ENCODE measurements at regions not wholly inside any gene's neighbourhood (a gene's known extent, or its start where the extent isn't known, plus 50 kb on each side); places are given as distances from the start of the nearest gene placed in this dataset.

DNA sequence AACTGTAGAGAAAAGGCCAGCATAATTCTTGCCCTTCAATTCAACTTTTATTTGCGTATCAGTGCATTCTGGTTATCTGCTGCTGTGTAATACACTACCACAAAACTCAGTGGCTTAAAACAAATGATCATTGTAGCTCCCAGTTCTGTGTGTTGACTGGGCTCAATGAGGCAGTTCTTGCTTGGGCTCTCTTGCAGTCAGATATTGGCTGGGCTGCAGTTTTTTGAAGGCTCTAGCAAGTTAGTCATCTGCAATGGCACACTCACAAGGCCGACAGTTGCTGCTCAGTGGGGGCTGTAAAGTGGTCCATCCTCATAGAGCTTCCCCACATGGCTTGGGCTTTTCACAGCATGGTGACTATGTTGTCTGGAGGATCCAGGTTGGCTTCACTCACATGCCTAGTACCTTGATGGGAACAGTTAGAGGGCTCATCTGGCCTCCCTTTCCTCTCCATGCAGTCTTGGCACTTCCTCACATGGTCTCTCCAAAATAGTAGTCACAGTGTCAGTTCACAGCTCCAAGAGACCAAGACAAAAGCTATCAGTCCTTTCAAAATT lies 110.6 kb upstream of the TNP1 start:
- ATAC-seq (ENCODE audit: low read depth), result no peak
- no peak overlapping the region for H3K27ac Mint-ChIP-seq
- no peaks in the 10 kb centered on the region for H3K4me1 Mint-ChIP-seq
- H3K9me3 Mint-ChIP-seq, result no peaks in the 10 kb centered on the region
- ChIA-PET POLR2A (no interaction called here), CTCF (no interaction called here)
- H3K27me3 Mint-ChIP-seq, result peaks cover 7% of the 10 kb centered on the region
- no peak overlapping the region for H3K4me3 Mint-ChIP-seq
- no peak for DNase-seq
- no peaks in the 10 kb centered on the region for H3K36me3 Mint-ChIP-seq (ENCODE audit: low read depth)
- TF ChIP-seq, protein P1, sequence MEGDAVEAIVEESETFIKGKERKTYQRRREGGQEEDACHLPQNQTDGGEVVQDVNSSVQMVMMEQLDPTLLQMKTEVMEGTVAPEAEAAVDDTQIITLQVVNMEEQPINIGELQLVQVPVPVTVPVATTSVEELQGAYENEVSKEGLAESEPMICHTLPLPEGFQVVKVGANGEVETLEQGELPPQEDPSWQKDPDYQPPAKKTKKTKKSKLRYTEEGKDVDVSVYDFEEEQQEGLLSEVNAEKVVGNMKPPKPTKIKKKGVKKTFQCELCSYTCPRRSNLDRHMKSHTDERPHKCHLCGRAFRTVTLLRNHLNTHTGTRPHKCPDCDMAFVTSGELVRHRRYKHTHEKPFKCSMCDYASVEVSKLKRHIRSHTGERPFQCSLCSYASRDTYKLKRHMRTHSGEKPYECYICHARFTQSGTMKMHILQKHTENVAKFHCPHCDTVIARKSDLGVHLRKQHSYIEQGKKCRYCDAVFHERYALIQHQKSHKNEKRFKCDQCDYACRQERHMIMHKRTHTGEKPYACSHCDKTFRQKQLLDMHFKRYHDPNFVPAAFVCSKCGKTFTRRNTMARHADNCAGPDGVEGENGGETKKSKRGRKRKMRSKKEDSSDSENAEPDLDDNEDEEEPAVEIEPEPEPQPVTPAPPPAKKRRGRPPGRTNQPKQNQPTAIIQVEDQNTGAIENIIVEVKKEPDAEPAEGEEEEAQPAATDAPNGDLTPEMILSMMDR (IDR thresholded peaks at IDR 0.05), result no peak
- intact Hi-C loops (cut with micrococcal nuclease), result no loop called here

DNA sequence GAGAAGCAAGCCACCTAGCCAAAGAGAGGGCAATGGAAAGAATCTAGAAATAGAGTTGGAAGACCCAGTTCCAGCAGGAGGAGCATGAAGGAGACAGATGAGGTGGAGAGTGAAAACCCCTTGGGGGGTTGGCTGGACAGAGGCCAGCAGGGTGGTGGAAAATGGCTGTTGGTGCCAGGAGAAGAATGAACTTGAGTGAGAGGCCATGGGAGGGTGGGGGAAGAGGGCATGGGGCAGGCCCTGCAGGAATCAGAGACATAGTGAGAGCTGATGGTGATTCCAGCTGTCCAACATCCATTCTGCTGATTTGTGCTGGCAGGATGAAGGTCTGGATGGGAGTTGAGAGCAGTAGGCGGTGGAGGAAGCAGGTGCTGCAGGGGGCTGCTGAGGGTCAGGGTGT lies 108.0 kb upstream of the TNP1 start:
- ATAC-seq (ENCODE audit: low read depth) (no peak), DNase-seq (no peak)
- peaks cover 7% of the 10 kb centered on the region for H3K27me3 Mint-ChIP-seq
- intact Hi-C loops (cut with micrococcal nuclease), result no loop called here
- no peak overlapping the region for H3K27ac Mint-ChIP-seq
- TF ChIP-seq, protein P1 (IDR thresholded peaks at IDR 0.05), result no peak
- no peaks in the 10 kb centered on the region for H3K9me3 Mint-ChIP-seq
- no peak overlapping the region for H3K4me3 Mint-ChIP-seq
- no peaks in the 10 kb centered on the region for H3K36me3 Mint-ChIP-seq (ENCODE audit: low read depth)
- H3K4me1 Mint-ChIP-seq, result no peaks in the 10 kb centered on the region
- ChIA-PET CTCF (no interaction called here), POLR2A (no interaction called here)

DNA sequence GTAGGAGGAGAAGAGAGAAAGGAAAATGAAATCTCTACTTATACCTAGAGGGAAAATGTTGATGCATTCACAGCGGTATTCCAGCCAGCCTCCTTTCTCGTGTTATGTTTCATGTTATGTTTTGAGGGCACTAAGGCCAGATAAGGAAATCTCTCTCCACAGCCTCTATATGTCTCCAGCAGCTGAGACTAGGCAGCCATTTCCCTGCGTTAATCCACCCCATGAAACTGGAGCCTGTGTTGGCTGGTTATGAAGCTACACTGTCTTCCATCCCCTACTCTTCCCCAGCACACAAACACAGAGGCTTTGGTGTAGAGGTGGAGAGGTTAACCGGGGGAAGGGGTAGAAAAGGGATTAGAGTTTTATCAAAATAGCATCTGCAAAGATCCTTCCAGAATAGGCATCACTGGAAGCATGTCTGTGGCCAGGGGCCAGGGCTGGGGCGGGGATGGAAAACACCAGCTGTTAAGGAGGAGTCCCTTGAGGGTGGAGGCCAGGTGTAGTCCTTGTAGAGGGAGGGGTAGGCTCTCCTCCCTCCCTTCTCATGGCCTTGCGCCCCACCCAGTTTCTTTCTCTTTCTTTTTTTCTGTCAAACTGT lies 100.9 kb upstream of the TNP1 start:
- H3K27me3 Mint-ChIP-seq, result peaks cover 5% of the 10 kb centered on the region
- POLR2A ChIA-PET, result no interaction called here
- no peak for ATAC-seq (ENCODE audit: low read depth)
- H3K4me1 Mint-ChIP-seq, result no peaks in the 10 kb centered on the region
- intact Hi-C loops (cut with micrococcal nuclease), result no loop called here
- DNase-seq, result no peak
- CTCF ChIA-PET, result no interaction called here
- no peaks in the 10 kb centered on the region for H3K9me3 Mint-ChIP-seq
- H3K36me3 Mint-ChIP-seq (ENCODE audit: low read depth), result no peaks in the 10 kb centered on the region
- H3K4me3 Mint-ChIP-seq, result no peak overlapping the region
- H3K27ac Mint-ChIP-seq, result no peak overlapping the region
- TF ChIP-seq, protein P1 (IDR thresholded peaks at IDR 0.05), result no peak

DNA sequence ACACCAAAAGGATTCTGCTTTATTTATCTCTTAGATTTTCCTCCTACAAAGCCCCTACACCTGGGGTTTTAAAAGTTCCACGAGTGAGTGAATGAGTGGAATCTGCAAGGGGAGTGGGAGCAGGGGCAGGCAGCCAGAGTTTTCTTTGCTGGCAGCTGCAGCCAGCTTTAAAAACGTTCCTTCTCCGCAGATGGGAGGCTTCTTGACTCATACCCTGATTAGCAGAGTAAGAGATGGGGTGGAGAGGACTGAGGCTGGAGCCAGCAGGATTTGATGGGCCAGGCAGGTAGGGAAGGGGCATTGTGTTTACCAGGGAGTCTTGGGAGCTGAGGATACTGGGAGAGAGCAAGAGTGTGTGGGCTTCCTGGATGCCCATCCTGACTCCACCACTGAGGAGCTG lies 99.6 kb upstream of the TNP1 start:
- Mint-ChIP-seq H3K9me3 (no peaks in the 10 kb centered on the region), H3K27ac (no peak overlapping the region), H3K4me3 (no peak overlapping the region), H3K4me1 (no peaks in the 10 kb centered on the region), H3K27me3 (peaks cover 5% of the 10 kb centered on the region), H3K36me3 (ENCODE audit: low read depth) (no peaks in the 10 kb centered on the region)
- TF ChIP-seq, protein P1 (IDR thresholded peaks at IDR 0.05), result no peak
- intact Hi-C loops (cut with micrococcal nuclease), result no loop called here
- DNase-seq (no peak), ATAC-seq (ENCODE audit: low read depth) (no peak)
- CTCF ChIA-PET, result no interaction called here
- POLR2A ChIA-PET, result interaction anchor here (0.5 kb wide), 1 partner anchor 548 kb away, joined by 10 read pairs; no protein-coding TSS in a partner anchor

DNA sequence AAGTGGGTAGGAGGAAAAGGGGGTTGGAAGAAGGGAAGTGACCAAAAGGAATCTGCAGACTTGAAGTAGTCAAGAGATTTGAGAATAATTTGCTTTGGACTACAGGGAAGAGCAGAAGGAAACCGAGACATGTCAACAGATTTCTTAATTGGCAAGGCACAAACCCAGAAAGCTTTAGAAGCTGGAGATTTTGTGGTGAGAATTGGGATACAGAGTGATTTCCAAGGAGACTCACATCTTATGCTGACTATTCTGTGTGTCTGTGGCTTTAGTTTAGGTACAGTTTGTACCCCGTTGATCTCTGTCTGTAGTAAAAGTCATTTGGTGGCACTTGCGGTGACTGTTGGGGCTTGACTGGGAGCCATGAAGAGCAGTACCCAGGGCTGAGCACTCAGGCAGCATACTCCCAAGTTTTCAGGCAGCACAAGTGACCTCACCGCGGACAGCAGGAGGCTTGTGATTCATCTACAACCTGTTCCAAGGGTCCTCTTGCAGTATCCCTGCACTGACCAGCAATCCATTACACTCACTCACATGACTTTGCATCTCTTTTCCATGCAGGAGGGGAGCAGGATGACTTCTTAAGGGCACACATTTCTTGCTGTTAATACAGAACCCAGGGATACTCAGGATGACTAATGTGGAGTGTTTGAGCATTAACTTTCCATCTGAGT lies 97.1 kb upstream of the TNP1 start:
- H3K9me3 Mint-ChIP-seq, result peaks cover 16% of the 10 kb centered on the region
- CTCF ChIA-PET, result no interaction called here
- H3K4me3 Mint-ChIP-seq, result no peak overlapping the region
- POLR2A ChIA-PET, result no interaction called here
- H3K36me3 Mint-ChIP-seq (ENCODE audit: low read depth), result no peaks in the 10 kb centered on the region
- intact Hi-C loops (cut with micrococcal nuclease), result no loop called here
- H3K27me3 Mint-ChIP-seq, result peaks cover 5% of the 10 kb centered on the region
- DNase-seq, result no peak
- no peak overlapping the region for H3K27ac Mint-ChIP-seq
- no peaks in the 10 kb centered on the region for H3K4me1 Mint-ChIP-seq
- TF ChIP-seq, protein P1 (IDR thresholded peaks at IDR 0.05), result no peak
- no peak for ATAC-seq (ENCODE audit: low read depth)

Data from activated B cell treated with CpG ODN at 0.5 μM for 24 hours (primary cell).